Heart left ventricle (tissue), 13 donors: ENCODE measurements at regions not wholly inside any gene's neighbourhood (a gene's known extent, or its start where the extent isn't known, plus 50 kb on each side); places are given as distances from the start of the nearest gene placed in this dataset.

Source experiments
- POLR2A ChIP-seq, 2 donors: fragments of 450-650 bp; IDR thresholded peaks; one replicate each; pipeline ENCODE4 v1.6.1; 2017; ENCODE audit warnings: antibody characterized with exemption in 2 of 2, mild to moderate bottlenecking in 2 of 2, moderate library complexity in 2 of 2
- TF ChIP-seq, protein P1 (sequence below), 12 donors: fragments of 200-600 bp; sonication (generic) in 4 of 12; IDR thresholded peaks; one replicate each; pipeline versions ENCODE4 v1.5.0 to v1.8.0; 2018 to 2022; ENCODE audit warnings: antibody characterized with exemption in 12 of 12, mild to moderate bottlenecking in 5 of 12
- donor health status: ischemic (EF 13 %, LVEDD 7.1; RV severe dilation, severe dysfunction).
- donor health status: DM: no; HTN: yes; CAD: no.
- donor health status: DM: no; HTN: no; CAD: no.
- donor health status: ischemic (EF 25% LVEDD 6.9; RV normal size, moderate dysfunction).
- donor health status: ischemic (EF 25% LVEDD 5.7; RV mildly dilated, moderate dysfunction).
- donor health status: ischemic (EF 35%, LVEDD 5.7; RV mildly dilated, moderate dysfunction).
- donor health status: nonischemic (EF 11% LVEDD 7.7; RV severe dilation, severe dysfunction).
- donor health status: DM: yes; HTN: yes; CAD: no.
- donor health status: PGD.
- donor health status: ischemic (EF 29% LVEDD 5.4; RV normal size, mild dysfunction).
- donor health status: nonischemic (EF 23%, LVEDD 6.1; RV moderate dilation, normal function).

GRCh38 chr2:128613351-128613750 lies 294.7 kb upstream of the HS6ST1 start:
- TF ChIP-seq, protein P1, sequence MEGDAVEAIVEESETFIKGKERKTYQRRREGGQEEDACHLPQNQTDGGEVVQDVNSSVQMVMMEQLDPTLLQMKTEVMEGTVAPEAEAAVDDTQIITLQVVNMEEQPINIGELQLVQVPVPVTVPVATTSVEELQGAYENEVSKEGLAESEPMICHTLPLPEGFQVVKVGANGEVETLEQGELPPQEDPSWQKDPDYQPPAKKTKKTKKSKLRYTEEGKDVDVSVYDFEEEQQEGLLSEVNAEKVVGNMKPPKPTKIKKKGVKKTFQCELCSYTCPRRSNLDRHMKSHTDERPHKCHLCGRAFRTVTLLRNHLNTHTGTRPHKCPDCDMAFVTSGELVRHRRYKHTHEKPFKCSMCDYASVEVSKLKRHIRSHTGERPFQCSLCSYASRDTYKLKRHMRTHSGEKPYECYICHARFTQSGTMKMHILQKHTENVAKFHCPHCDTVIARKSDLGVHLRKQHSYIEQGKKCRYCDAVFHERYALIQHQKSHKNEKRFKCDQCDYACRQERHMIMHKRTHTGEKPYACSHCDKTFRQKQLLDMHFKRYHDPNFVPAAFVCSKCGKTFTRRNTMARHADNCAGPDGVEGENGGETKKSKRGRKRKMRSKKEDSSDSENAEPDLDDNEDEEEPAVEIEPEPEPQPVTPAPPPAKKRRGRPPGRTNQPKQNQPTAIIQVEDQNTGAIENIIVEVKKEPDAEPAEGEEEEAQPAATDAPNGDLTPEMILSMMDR (IDR thresholded peaks at IDR 0.05) = no peak
- TF ChIP-seq POLR2A (IDR thresholded peaks at IDR 0.05) = no peak
